Neural progenitor cell (in vitro differentiated cells): ENCODE measurements at regions not wholly inside any gene's neighbourhood (a gene's known extent, or its start where the extent isn't known, plus 50 kb on each side); places are given as distances from the start of the nearest gene placed in this dataset.

Experiments
- DNase-seq: peaks from one replicate; pipeline ENCODE4 v3.0.0-alpha.2; 2016; ENCODE audit warnings: low spot score
- H2AFZ ChIP-seq: fragments of 200-600 bp; sonication (generic); replicated peaks from 2 replicates; pipeline ENCODE4 v1.6.1; 2016; ENCODE audit warnings: antibody characterized with exemption
- H3F3A ChIP-seq: fragments of 200-600 bp; sonication (generic); 2 replicates; pipeline ENCODE4 v1.6.1; 2016; ENCODE audit warnings: antibody characterized with exemption, low read depth
- H3K27ac ChIP-seq: fragments of 200-600 bp; sonication (generic); 2 replicates; pipeline ENCODE4 v1.5.1; 2016; ENCODE audit warnings: mild to moderate bottlenecking
- H3K27me3 ChIP-seq: fragments of 200-600 bp; sonication (generic); 2 replicates; pipeline ENCODE4 v1.6.1; 2016; ENCODE audit warnings: mild to moderate bottlenecking, moderate library complexity
- H3K36me3 ChIP-seq: fragments of 200-600 bp; sonication (generic); 2 replicates; pipeline ENCODE4 v1.5.1; 2016
- H3K4me1 ChIP-seq: fragments of 200-600 bp; sonication (generic); 2 replicates; pipeline ENCODE4 v1.6.1; 2016; ENCODE audit warnings: mixed run types
- H3K4me2 ChIP-seq: fragments of 200-600 bp; sonication (generic); 2 replicates; pipeline ENCODE4 v1.6.1; 2016
- H3K4me3 ChIP-seq: fragments of 200-600 bp; sonication (generic); 2 replicates; pipeline ENCODE4 v1.5.1; 2016
- H3K79me2 ChIP-seq: fragments of 200-600 bp; sonication (generic); 2 replicates; pipeline ENCODE4 v1.6.1; 2016; ENCODE audit warnings: low read depth
- H3K9ac ChIP-seq: fragments of 200-600 bp; sonication (generic); 2 replicates; pipeline ENCODE4 v1.6.1; 2016
- H3K9me3 ChIP-seq: fragments of 200-600 bp; sonication (generic); 2 replicates; pipeline ENCODE4 v1.5.1; 2016; ENCODE audit warnings: low read depth
- H4K20me1 ChIP-seq: fragments of 200-600 bp; sonication (generic); 2 replicates; pipeline ENCODE4 v1.6.1; 2016; ENCODE audit warnings: low read depth
- H3K27ac Mint-ChIP-seq: 3 replicates; pipeline ENCODE4 v1.8.0; 2021; ENCODE audit warnings: mixed read lengths
- H3K27me3 Mint-ChIP-seq: 2 replicates; pipeline ENCODE4 v1.8.0; 2022; ENCODE audit warnings: low read depth, mild to moderate bottlenecking, inconsistent platforms, moderate library complexity, mixed read lengths; ENCODE audit not compliant: insufficient read depth
- H3K36me3 Mint-ChIP-seq: 3 replicates; pipeline ENCODE4 v1.8.0; 2021; ENCODE audit warnings: mixed read lengths
- H3K4me1 Mint-ChIP-seq: 3 replicates; pipeline ENCODE4 v1.8.0; 2021; ENCODE audit warnings: mixed read lengths
- H3K4me3 Mint-ChIP-seq: 3 replicates; pipeline ENCODE4 v1.8.0; 2021; ENCODE audit warnings: mild to moderate bottlenecking, moderate library complexity, mixed read lengths
- H3K9me3 Mint-ChIP-seq: 3 replicates; pipeline ENCODE4 v1.8.0; 2020; ENCODE audit warnings: mixed read lengths
- CTCF ChIP-seq: fragments of 200-600 bp; sonication (generic); IDR thresholded peaks from 2 replicates; pipeline ENCODE4 v1.5.1; 2017; ENCODE audit warnings: antibody characterized with exemption, mild to moderate bottlenecking
- EZH2 ChIP-seq: fragments of 200-600 bp; sonication (generic); IDR thresholded peaks from 2 replicates; pipeline ENCODE4 v1.6.1; 2017; ENCODE audit warnings: antibody characterized with exemption, mild to moderate bottlenecking, moderate library complexity
- EZH2phosphoT487 ChIP-seq: fragments of 200-600 bp; sonication (generic); IDR thresholded peaks from 2 replicates; pipeline ENCODE4 v1.6.1; 2017; ENCODE audit warnings: antibody characterized with exemption

GRCh38 chr7:91374321-91374989, 110.2 kb downstream of the FZD1 start:
- peaks cover 20% of the 10 kb centered on the region for H3K4me1 Mint-ChIP-seq
- peaks cover 2% of the 10 kb centered on the region for H3K27me3 Mint-ChIP-seq
- H3K9me3 Mint-ChIP-seq = no peaks in the 10 kb centered on the region
- H3K4me3 Mint-ChIP-seq = no peak overlapping the region
- Histone ChIP-seq H3K4me3 (no peak overlapping the region), H2AFZ (no peak overlapping the region), H3K27me3 (no peaks in the 10 kb centered on the region), H3K36me3 (no peaks in the 10 kb centered on the region), H4K20me1 (no peaks in the 10 kb centered on the region), H3K79me2 (no peaks in the 10 kb centered on the region), H3F3A (no peaks in the 10 kb centered on the region), H3K4me1 (no peaks in the 10 kb centered on the region), H3K4me2 (no peak overlapping the region), H3K9ac (no peak overlapping the region), H3K9me3 (no peaks in the 10 kb centered on the region), H3K27ac (no peak overlapping the region)
- H3K36me3 Mint-ChIP-seq = no peaks in the 10 kb centered on the region
- TF ChIP-seq EZH2 (no peak), CTCF (no peak), EZH2phosphoT487 (no peak)
- H3K27ac Mint-ChIP-seq = no peak overlapping the region
- DNase-seq = no peak

- H3K4me3 Mint-ChIP-seq = no peak overlapping the region
- TF ChIP-seq EZH2 = no peak
- no peak for TF ChIP-seq EZH2phosphoT487
- no peak for TF ChIP-seq CTCF
- no peak overlapping the region for H3K27ac Mint-ChIP-seq
- Histone ChIP-seq H3K79me2 (no peaks in the 10 kb centered on the region), H3K9ac (no peak overlapping the region), H3K27ac (no peak overlapping the region), H3K4me3 (no peak overlapping the region), H3K27me3 (no peaks in the 10 kb centered on the region), H4K20me1 (no peaks in the 10 kb centered on the region), H3F3A (no peaks in the 10 kb centered on the region), H2AFZ (no peak overlapping the region), H3K4me1 (no peaks in the 10 kb centered on the region), H3K4me2 (no peak overlapping the region), H3K9me3 (no peaks in the 10 kb centered on the region), H3K36me3 (no peaks in the 10 kb centered on the region)
- peaks cover 20% of the 10 kb centered on the region for H3K4me1 Mint-ChIP-seq
- peak; percentile 45 for DNase-seq
- no peaks in the 10 kb centered on the region for H3K36me3 Mint-ChIP-seq
- no peaks in the 10 kb centered on the region for H3K9me3 Mint-ChIP-seq
- peaks cover 2% of the 10 kb centered on the region for H3K27me3 Mint-ChIP-seq
These were observed 111.1 kb downstream of the FZD1 start for GRCh38 chr7:91375378-91375777.

DNA sequence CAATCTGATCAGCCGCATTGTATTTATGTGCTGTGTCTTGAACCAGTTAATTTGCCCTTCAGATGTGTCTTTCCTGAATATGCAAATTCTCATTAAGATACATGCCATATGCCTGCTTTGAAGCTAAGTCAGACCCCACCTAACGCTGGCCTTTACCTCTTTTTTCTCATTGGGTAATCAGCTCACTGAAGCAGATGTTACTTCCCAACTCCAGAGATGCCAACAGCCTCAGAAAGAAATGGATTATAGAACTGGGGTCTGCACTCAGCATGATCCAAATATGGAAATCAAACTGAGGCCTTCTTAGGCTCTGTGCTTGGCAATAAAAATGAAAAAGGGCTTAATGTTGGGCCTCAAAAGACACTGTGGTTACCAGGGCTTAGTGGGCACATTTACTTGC, 113.9 kb downstream of the FZD1 start:
- H3K4me1 ChIP-seq = no peaks in the 10 kb centered on the region
- no peaks in the 10 kb centered on the region for H3K9me3 ChIP-seq
- H3F3A ChIP-seq = no peaks in the 10 kb centered on the region
- H3K4me2 ChIP-seq = no peak overlapping the region
- peaks cover 16% of the 10 kb centered on the region for H3K4me1 Mint-ChIP-seq
- H3K9me3 Mint-ChIP-seq = no peaks in the 10 kb centered on the region
- no peak overlapping the region for H3K4me3 ChIP-seq
- no peak overlapping the region for H3K27ac ChIP-seq
- no peaks in the 10 kb centered on the region for H3K36me3 Mint-ChIP-seq
- H3K4me3 Mint-ChIP-seq = no peak overlapping the region
- H3K9ac ChIP-seq = no peak overlapping the region
- no peak overlapping the region for H3K27ac Mint-ChIP-seq
- H3K27me3 Mint-ChIP-seq = no peaks in the 10 kb centered on the region
- DNase-seq = no peak
- H3K36me3 ChIP-seq = no peaks in the 10 kb centered on the region
- TF ChIP-seq EZH2phosphoT487 (no peak), EZH2 (no peak), CTCF (no peak)
- no peaks in the 10 kb centered on the region for H4K20me1 ChIP-seq
- H2AFZ ChIP-seq = no peak overlapping the region
- no peaks in the 10 kb centered on the region for H3K79me2 ChIP-seq
- no peaks in the 10 kb centered on the region for H3K27me3 ChIP-seq
